HG02938 (cell line): ENCODE measurements at regions not wholly inside any gene's neighbourhood (a gene's known extent, or its start where the extent isn't known, plus 50 kb on each side); places are given as distances from the start of the nearest gene placed in this dataset.

Experiments used
- ATAC-seq: cut with Tn5 transposase; IDR thresholded peaks from one replicate; pipeline ENCODE4 v1.9.1; 2021; ENCODE audit warnings: mild to moderate bottlenecking, moderate library complexity; ENCODE audit not compliant: unreplicated experiment

DNA sequence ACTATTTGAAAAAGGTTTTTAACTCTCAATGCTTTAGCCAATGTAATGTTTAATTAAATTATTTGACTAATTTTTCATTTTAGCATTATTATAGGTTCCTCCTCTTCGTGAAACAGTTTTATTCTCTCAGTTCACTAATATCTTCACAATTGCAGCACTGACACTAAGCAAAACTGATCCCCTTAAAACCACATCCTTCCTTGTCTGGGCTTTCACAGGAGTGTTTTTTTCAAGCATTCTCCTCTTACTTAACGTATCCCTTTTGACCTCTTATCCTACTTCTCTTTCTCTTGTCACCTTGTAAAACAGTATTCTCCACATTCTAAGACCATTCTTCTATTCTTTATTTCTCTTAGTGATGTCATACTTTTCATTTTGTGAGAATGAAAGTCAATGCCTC is 112.8 kb downstream of the DSC3 start:
- no peak for ATAC-seq

DNA sequence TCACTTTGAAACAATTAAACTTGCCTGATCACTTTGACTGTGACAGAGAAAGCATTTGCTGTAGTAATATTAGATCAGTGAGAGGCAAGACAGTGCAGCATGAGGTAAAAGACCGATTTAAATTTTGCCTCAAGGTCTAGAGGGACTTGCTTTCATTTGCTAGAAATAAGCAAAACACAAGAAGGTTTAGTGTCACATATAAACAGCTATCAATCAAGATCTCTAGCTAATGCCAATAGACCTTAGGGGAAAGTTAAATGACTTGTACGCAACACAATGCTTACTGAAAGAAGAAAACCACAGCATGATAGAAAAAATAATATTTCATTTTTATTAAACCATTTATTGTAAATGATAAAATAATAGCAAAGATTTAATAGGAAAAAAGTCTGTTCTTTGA is 113.5 kb downstream of the DSC3 start:
- ATAC-seq, result no peak

DNA sequence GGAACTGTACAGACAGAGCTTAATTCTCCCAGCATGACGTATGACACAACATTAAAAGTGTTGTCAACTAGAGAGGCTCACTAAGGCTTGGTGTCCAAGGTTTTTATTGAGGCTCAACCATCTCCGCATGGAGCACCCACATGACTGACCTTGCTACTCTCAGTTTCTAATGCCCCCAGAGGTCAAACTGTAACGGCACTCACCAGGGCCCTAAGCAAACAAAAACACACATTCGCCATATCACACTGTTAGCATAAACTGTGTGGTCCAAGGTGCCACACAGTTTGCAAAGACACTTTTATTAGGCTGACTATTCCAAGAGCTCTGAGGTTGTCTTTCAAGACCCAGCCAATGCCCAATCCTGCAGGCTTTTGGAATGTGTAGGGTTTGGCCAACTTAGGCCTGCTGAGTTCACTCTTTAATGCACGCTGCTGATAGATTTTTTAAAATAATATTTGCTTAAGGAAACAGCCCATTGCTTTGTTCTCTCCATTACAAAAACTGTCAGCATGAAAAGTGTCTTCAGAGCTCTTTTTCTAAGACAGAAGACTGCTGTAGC is 114.9 kb downstream of the DSC3 start:
- no peak for ATAC-seq

DNA sequence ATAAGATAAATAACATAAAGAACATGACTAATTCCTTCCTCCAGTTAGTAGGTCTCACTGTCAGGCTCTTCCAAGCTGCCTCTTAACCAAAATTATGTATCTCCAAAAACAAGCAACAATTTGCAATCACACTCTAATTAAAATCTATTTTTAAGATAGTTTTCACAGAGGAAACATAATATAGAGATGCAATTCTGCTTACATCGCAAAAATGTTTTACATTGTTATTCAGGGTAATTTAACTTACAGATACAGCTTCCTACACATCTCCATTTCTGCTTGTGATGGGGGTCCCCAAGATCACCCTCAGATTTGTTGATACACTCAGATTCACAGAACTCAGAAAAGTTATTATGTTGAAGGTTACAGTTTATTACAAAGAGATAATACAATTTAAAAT is 115.5 kb downstream of the DSC3 start:
- no peak for ATAC-seq

DNA sequence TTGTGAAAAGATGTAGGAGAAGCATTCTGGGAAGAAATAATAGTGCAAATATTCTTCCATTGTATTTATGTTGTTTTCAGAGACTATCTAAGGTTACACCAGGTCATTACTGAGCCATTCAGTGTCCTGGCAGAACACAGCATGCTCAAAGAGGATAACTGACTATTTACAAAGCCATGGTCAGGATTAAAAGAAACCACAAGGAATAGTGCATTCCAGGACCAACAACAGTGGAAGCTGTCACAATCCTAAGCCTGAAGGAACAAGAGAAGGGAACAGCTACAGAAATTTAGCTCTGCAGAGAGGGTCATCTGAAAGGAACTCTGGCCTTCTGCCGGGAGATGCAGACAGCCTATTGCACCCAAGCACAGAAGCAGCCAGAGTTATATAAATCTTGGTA is 116.7 kb downstream of the DSC3 start:
- ATAC-seq, result no peak

DNA sequence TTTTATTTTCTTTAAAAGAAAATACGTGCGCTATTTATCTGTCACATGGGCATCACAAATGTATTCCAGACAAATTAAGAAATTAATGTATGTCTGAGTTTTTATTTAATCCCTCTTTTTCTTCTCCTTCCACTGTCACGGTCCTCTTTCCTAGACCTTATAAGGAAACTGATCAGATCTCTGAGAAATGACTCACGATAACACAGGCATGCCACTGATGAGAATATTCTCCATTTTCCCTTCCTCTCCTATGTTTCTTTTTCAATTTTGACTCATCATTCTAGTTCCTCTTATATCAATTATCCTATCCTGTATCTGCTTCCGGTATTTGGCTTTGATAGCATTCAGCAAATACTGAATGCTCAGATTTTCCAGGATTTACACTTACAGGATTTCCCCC is 121.8 kb downstream of the DSC3 start:
- no peak for ATAC-seq

DNA sequence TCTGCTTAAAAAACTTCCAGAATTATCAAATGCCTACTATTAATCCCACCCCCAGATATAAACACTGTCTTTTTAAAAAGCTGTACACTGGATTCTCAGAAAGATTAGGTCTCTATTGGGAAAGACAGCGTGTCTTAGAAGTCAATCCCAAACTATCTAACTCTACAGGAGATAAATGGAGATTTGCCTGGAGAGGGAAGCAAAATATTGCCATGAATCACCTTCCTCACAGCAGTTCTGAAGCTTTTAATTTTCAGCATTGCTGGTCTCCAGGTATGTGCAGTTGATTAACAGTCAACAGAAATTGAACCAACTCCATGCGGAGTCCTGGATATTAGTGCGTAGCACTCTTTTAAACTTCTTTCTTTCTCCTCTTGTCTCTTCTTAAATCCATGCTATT is 122.2 kb downstream of the DSC3 start:
- no peak for ATAC-seq

DNA sequence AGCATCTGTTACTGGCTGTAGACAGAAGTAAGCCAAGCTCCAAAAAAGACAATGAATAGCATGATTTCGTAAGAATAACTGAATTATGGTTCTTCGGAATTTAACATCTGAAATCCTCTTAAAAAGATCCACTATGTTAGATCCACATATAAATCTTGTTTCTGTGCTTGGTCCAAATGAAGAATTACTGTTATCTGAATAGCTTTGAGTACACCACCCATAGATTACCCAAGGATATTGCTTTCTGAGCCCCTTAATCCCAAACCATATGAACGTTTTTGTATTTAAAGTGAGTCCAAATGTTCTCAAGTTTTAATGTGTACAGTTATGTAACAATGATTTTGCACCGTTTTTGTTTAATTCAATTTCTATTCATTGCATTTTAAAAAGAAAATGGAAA is 124.9 kb downstream of the DSC3 start:
- no peak for ATAC-seq

DNA sequence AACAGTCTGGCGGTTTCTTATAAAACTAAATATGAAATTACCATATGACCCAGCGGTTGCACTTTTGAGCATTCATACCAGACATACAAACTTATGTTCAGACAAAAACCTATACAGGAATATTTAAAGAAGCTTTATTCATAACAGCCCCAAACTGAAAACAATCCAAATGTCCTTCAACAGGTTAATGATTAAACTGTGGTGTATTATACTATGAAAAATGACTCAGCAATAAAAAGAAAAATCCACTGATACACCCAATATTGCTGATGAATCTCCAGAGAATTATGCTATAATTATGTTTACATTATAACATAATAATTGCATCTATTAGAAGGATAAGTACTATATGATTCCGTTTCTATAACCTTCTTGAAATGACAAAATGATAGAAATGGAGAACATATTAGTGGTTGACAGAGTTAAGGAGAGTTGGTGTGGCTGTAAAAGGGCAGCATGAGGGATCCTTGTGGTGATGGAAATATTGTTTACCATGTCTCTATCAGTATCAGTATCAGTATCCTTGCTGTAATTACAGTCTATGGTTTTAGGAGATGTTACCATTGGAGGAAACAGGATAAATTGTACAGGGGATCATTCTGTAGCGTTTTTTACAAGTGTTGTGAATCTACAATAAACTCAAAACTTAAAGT is 127.1 kb downstream of the DSC3 start:
- ATAC-seq, result no peak

DNA sequence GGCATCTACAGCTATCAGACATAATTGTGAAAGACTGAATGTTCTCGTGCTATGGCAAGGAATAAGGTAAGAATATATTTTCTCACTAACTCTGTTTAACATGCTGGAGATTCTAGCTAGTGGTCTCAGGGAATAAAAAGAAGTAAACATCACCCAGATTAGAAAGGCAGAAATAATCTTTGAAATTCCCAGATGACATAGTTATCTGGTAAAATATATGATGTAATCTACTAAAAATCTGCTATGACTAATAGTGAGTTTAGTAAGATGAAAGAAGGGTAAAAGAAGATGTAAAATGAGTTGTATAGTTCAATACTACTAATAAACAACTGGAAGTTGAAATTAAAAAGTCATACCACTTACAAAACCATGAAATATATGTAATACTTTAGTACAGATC is 134.2 kb downstream of the DSC3 start:
- ATAC-seq, result no peak

DNA sequence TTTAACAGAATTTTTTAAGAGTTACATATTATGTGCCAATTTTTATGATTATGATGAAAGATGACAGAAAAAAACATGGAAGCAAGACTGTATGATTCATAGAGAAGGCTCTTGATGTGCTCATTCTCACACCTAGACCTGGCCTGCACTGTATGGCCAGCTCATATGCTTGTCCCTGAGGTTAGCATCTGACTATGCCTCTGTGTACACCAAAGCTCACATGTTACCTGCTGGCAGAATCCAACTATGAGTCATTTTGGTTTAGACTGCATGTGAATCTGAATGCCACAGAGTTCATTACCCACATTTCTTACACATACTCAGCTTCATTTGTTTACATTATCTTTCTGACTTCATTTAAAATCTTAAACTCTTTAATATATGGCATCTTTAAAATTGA is 139.0 kb downstream of the DSC3 start:
- no peak for ATAC-seq

DNA sequence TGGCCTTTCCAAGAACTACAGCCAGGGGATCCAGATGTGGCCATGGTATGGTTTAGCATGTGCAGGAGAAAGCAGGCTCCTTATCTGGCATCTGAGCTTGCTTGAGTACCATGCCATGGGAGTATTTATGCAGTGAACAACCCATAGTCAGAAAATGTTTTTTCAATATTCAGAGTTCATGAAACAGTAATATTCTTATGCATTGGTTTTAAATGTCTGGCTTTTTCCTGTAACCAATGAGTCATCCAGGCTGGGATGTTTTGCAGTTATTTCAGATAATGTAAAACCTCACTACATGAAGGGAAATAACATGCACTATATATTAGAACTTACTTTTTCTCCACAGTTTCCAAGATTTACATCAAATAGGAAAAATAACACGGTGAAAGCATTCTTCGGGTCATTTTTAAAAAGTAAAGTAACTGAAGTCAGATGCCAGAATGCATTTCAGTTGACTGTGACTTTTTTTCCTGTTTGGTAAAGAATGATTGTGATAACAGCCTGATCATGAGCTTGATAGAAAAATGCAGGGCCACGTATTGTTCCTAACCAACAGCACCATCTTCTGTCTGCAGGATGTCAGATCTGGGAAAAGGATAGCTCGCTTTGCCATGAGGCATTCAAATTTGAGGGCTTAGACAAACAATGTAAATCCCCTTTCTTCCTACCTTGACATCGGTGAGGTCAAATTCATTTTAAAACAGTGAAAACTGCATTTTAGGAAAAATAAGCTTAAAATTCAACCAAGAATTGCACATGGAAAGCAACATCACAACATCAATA is 152.8 kb downstream of the DSC3 start:
- ATAC-seq, result no peak

DNA sequence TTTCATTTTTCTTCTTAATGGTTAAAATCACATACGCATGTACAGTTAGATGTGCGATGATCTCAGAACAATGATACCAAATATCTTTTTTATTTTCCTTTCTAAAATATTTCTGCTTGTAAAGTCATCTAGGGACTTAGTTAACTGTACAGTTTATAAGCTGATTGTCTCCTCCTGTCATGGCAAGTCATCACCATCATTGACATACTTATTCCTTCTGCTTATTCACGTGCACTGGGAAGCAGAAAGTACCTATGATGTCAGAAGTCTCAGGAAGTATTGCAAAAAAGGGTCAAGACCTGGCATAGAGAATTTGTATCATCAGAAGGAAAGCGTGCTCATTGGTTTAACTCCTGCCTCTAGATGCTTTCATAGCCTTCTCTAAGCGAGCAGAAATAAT is 154.2 kb downstream of the DSC3 start:
- no peak for ATAC-seq

DNA sequence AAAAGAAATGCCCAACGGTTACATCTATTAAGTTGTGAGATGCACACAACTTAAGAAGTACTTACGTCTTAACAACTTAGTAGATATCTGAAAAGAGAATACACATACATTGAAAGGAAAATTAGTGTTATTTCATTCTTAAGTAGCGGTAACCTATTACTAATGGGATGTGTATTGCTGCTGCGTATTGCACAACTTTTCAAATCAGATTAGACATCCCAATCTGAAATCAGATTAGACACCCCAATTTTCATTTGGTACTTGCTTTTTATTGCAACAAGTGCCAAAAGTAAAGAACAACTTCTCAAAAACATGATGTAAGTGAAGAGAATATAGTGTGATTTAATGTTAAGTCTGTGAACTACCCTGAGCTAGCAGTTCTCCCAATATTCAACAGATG is 155.5 kb downstream of the DSC3 start:
- ATAC-seq, result no peak

DNA sequence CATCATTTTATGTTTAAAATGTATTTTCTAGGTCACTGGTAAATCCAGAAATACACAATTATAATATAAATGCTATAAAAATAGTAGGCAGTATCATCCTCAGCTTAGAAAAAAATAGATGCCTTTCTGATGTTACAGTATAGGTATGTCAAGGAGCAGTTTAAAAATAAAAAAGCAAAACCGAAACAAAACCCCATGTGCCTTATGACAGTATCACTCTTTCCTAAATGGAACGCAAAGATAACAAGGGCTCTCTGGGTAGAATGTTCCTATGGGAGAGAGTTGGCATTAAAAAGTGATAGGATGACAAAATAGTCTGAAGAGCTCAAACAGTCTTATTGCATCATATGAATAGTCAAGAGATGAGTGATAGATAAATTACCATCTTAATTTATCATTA is 172.1 kb downstream of the DSC3 start:
- ATAC-seq, result no peak

DNA sequence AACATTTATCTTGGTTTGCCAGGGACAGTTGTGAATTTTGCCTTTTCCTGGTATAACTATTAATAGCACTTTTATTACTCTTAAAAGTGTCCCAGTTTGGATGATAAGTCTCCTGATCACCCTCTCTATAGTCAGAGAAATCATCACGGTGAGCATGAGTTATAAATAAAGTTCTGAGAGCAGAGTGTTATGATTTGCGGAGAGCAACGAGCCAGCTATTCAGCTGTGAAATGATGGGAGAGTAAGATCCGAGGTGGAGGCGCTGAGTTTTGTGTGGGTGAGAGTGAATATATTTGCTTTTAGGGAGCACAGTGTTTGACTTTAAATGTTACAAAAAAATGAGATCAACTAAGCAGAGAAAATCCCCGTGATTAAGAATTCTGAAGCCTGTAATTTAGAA is 179.6 kb downstream of the DSC3 start:
- ATAC-seq, result no peak

DNA sequence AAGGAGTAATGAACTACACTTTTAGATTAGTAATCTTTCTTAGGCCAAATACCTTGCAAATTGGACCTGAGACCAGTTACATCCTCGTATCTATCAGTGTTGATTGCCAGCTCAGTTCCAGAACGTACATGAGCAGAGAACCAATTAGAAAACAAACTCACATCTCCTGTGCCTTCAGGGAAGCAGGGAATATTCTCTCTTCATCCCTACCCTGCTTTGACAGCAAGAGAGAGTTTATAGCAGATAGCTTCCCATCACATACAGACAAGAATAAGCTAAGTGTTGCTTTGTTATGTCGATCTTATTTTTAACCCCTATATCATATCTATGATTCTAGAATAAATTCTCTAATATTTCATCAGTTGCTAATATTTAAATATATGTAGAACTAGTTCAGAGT is 181.8 kb downstream of the DSC3 start:
- no peak for ATAC-seq

DNA sequence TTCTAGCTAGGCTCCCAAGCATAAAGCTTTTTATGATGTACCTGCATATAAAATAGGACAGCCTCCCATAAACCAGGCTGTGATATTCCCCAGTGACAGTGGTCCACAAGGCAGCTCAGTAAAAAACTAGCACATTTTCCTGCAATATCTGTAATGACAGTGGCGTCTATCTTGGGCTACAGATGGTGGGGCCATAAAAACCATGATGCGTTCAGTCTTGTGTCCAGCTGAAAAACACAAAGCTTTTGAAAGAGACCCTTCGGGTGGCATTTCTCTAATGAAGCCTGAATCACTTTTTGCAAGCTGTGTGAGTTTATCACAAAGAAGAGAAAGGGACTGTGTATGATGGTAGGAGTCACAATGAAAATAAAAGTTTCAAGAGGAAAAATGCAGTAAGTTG is 183.5 kb downstream of the DSC3 start:
- ATAC-seq, result no peak

DNA sequence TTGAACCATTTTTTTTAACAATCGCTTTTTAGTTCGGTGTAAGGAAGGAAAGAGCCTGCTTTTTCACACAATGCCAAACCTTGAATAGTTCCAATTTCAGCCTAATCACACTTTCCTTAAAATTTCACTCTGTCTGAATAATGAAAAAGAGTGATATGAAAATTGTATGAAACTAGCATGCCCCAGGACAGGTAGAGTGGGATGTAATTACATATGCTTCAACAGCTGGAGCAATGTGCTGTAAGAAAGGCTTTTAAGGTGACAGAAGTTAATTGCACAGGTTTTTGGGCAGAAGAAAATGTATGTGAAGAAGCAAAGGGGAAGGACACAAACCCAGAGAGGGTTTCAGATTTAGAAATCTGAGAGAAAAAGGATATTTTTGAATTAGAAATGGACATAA is 184.0 kb downstream of the DSC3 start:
- ATAC-seq, result no peak

DNA sequence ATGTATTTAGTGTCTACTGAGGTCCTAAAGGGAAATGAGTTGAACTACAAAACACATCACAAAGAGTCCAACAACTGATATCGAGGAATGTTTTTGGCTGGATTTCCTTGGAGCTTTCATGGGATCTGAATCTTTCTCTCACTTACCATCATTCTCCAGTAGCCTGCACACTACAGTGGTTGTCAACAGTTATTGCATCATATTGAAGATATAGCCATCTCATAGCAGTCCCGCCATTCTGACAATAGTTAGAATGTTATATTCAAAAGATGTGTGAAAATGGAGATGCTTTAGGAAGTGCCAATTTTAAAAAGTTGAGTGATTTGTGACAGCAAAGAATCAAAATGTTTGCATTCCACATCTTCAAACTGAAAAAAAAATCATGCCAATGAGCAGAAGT is 186.8 kb downstream of the DSC3 start:
- no peak for ATAC-seq

DNA sequence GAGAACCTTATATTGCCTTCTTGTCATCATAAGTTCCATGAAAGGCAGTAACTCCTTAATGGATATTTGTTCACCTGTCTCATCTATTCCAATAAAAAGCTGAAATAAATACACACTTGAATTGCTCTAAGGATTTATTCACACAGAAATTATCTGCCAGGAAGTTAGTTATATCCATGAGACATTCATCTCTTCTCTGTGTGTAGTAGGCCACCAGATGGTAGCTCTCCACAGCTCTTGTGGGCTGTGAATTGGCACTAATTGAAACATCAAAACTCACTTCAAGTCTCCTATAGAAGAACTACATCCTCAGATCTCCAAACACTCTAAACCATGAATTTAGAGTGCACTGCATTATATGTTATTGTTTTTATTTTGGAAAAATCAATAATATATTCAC is 189.6 kb downstream of the DSC3 start:
- ATAC-seq, result no peak

DNA sequence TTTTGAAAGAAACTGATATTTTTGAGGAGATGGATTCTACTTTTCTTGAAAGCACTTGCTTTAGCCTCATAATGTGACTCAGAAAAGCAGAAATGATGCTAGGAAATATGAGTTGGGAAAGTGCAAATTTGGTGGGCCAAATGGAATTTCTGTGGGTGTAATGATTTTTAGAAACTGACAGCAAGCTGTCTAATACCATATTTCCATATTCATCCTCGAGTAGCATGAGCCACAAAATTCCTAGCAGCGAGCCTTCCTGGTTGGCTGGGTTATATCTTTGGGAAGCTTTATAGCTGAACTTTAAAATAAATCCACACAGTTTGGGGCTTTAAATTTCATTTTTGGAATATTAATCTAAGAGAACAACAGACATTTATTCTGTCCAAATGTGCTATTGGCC is 190.0 kb downstream of the DSC3 start:
- ATAC-seq, result no peak
